PC-3 (cell line): ENCODE measurements at regions not wholly inside any gene's neighbourhood (a gene's known extent, or its start where the extent isn't known, plus 50 kb on each side); places are given as distances from the start of the nearest gene placed in this dataset.

Experiments
- EZH2 ChIP-seq: fragments of 300-600 bp; sonication (generic); IDR thresholded peaks from one replicate; pipeline ENCODE4 v1.6.1; 2017; ENCODE audit warnings: antibody characterized with exemption, mild to moderate bottlenecking, low read length; ENCODE audit not compliant: unreplicated experiment
- EZH2phosphoT487 ChIP-seq: fragments of 300-600 bp; sonication (generic); IDR thresholded peaks from 2 replicates; pipeline ENCODE4 v1.6.1; 2018; ENCODE audit warnings: mild to moderate bottlenecking, antibody characterized with exemption, low read length, borderline replicate concordance

- TF ChIP-seq EZH2phosphoT487 (no peak), EZH2 (no peak)
Observed at GRCh38 chr7:115297656-115298055, 375.8 kb downstream of the MDFIC start.
